ENCODE measurements at regions not wholly inside any gene's neighbourhood (a gene's known extent, or its start where the extent isn't known, plus 50 kb on each side); places are given as distances from the start of the nearest gene placed in this dataset.

DNA sequence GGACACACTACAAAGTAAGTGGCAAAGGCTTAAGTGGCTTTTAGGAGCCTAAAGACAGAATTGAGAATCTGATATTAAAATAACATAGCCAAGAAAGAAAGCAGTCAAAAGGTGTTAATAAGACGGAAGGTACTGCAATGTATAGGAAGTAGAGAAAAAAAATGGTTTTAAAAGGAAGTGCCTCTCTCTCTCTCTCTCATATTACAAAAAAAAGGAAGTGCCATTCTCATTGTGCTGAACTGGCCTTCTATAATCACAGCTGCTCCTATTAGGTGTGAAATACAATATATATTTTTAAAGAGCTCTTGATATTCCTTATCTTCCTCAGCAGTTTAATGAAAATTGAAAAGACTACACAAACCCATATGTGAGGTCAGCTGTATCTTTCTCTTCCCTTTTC, 199.4 kb upstream of the NPVF start:
- DNase-seq (ENCODE audit: low spot score, unreplicated experiment): no peak
- Mint-ChIP-seq H3K36me3 (ENCODE audit: insufficient read depth) (no peaks in the 10 kb centered on the region), H3K4me1 (ENCODE audit: low read depth) (peaks cover 6% of the 10 kb centered on the region), H3K9me3 (ENCODE audit: low read depth) (no peaks in the 10 kb centered on the region), H3K4me3 (ENCODE audit: low read depth) (no peak overlapping the region), H3K27me3 (peaks cover 6% of the 10 kb centered on the region), H3K27ac (no peak overlapping the region)
- TF ChIP-seq, protein P1, sequence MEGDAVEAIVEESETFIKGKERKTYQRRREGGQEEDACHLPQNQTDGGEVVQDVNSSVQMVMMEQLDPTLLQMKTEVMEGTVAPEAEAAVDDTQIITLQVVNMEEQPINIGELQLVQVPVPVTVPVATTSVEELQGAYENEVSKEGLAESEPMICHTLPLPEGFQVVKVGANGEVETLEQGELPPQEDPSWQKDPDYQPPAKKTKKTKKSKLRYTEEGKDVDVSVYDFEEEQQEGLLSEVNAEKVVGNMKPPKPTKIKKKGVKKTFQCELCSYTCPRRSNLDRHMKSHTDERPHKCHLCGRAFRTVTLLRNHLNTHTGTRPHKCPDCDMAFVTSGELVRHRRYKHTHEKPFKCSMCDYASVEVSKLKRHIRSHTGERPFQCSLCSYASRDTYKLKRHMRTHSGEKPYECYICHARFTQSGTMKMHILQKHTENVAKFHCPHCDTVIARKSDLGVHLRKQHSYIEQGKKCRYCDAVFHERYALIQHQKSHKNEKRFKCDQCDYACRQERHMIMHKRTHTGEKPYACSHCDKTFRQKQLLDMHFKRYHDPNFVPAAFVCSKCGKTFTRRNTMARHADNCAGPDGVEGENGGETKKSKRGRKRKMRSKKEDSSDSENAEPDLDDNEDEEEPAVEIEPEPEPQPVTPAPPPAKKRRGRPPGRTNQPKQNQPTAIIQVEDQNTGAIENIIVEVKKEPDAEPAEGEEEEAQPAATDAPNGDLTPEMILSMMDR (IDR thresholded peaks at IDR 0.05; ENCODE audit: unreplicated experiment): no peak

DNA sequence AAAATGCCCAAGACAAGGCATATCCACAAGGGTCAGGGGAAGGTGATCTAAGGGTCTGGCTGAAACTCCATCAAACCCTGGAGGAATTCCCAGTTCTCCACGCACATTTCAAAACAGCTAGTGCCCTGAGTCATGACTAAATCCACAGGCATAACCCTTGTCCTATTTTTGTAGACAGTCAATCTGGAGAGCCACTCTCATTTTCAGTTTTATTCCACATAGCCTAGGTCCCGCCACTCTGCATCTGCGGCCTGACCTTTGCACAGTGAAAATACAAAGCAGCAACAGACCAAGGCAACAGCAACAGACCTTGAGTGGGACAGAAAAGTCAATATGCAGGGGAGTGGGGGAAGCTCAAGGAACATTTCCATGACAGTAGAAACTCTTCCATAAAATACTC, 201.4 kb upstream of the NPVF start:
- Mint-ChIP-seq H3K36me3 (ENCODE audit: insufficient read depth) (no peaks in the 10 kb centered on the region), H3K9me3 (ENCODE audit: low read depth) (no peaks in the 10 kb centered on the region)
- DNase-seq (ENCODE audit: low spot score, unreplicated experiment): no peak

DNA sequence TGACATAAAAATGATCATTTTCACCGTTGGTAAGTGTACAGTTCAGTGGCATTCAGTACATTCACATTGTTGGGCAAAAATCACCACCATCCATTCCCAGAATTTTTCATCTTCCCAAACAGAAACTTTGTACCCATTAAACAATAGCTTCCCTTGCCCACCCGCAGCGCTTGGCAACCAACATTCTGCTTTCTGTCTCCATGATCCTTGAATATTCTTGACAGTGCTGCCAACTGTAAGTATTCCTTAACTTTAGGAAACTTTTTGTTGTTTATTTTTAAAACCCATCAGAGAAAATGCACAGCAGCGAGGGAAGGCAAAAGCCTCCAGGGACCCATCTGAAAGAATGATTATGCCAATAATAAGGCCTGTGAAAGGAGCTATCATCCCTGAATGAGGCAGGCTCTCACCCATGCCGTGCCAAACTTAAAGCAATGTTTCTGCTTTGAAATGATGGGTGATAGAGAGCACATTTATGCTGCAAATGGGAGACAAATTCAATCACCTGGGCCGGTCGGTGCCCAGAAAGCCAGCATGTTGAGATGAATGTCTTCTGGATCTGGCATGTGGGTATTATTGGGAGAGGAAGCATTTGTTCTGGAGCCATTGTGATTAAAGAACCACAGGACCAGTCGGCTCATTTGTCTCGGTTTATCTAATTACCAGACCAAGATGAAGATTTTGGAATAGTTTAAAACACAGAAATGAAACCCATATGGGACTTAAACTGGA, 202.1 kb upstream of the NPVF start:
- no peak overlapping the region for H3K27ac Mint-ChIP-seq
- TF ChIP-seq, protein P1 (IDR thresholded peaks at IDR 0.05; ENCODE audit: unreplicated experiment): no peak
- peaks cover 7% of the 10 kb centered on the region for H3K4me1 Mint-ChIP-seq (ENCODE audit: low read depth)
- H3K27me3 Mint-ChIP-seq: peaks cover 4% of the 10 kb centered on the region
- DNase-seq (ENCODE audit: low spot score, unreplicated experiment): no peak
- H3K9me3 Mint-ChIP-seq (ENCODE audit: low read depth): no peaks in the 10 kb centered on the region
- H3K36me3 Mint-ChIP-seq (ENCODE audit: insufficient read depth): no peaks in the 10 kb centered on the region
- no peak overlapping the region for H3K4me3 Mint-ChIP-seq (ENCODE audit: low read depth)

More for the DNA sequence above, 201.4 kb upstream of the NPVF start:
- Mint-ChIP-seq H3K27me3 (peaks cover 4% of the 10 kb centered on the region), H3K27ac (no peak overlapping the region), H3K4me3 (ENCODE audit: low read depth) (no peak overlapping the region), H3K4me1 (ENCODE audit: low read depth) (peaks cover 7% of the 10 kb centered on the region)
- TF ChIP-seq, protein P1 (IDR thresholded peaks at IDR 0.05; ENCODE audit: unreplicated experiment): no peak

DNA sequence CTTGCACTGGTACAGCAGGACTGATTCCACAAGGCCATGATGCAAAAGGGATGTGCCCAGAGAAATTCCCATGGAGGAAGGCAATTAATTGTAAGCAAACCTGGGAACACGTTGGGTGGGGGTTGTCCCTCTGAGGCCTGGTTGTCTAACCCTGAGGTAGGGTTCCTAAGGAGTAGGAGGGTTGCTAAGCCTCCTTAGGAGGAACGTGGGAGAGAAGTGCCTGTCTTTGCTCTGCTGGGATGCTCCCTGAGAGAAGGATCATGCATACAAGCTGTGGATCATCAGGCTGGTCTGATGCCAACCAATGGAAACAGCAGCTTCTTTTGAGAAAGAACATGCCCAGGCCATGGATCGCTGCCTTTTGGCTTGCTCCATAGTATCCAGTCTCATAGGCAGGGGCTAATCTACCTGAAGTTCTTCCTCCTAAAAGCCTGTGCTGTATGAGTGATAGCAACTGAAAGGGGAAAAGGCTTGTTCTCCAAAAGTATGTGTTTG, 203.7 kb upstream of the NPVF start:
- DNase-seq (ENCODE audit: low spot score, unreplicated experiment): no peak
- H3K9me3 Mint-ChIP-seq (ENCODE audit: low read depth): no peaks in the 10 kb centered on the region
- TF ChIP-seq, protein P1 (IDR thresholded peaks at IDR 0.05; ENCODE audit: unreplicated experiment): no peak
- H3K4me1 Mint-ChIP-seq (ENCODE audit: low read depth): peaks cover 8% of the 10 kb centered on the region
- H3K27ac Mint-ChIP-seq: no peak overlapping the region
- H3K36me3 Mint-ChIP-seq (ENCODE audit: insufficient read depth): no peaks in the 10 kb centered on the region
- no peak overlapping the region for H3K4me3 Mint-ChIP-seq (ENCODE audit: low read depth)
- H3K27me3 Mint-ChIP-seq: no peaks in the 10 kb centered on the region

DNA sequence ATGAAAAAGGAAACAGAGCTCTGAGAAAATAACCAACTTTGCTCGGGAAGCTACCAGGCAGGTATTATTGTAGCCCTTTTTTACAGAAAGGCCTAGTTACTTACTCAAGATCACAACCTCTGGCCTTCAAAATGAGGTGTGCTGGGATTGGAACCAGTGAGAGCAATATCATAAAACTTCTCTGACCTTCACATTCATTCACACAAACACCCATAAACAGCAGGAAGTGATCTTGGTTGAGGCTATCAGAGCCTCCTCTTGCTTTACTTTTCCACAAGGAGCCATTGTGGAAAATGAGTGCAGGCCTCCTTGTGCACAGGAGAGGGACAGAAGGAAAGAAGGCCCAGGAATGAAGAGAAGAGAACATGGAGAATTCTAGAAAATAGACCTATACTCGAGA, 204.5 kb upstream of the NPVF start:
- Mint-ChIP-seq H3K9me3 (ENCODE audit: low read depth) (no peaks in the 10 kb centered on the region), H3K4me3 (ENCODE audit: low read depth) (no peak overlapping the region), H3K36me3 (ENCODE audit: insufficient read depth) (no peaks in the 10 kb centered on the region), H3K27ac (no peak overlapping the region), H3K4me1 (ENCODE audit: low read depth) (peaks cover 8% of the 10 kb centered on the region), H3K27me3 (no peaks in the 10 kb centered on the region)
- DNase-seq (ENCODE audit: low spot score, unreplicated experiment): no peak
- TF ChIP-seq, protein P1 (IDR thresholded peaks at IDR 0.05; ENCODE audit: unreplicated experiment): no peak

All from progenitor cell of endocrine pancreas (in vitro differentiated cells).